ENCODE measurements at regions not wholly inside any gene's neighbourhood (a gene's known extent, or its start where the extent isn't known, plus 50 kb on each side); places are given as distances from the start of the nearest gene placed in this dataset.

DNA sequence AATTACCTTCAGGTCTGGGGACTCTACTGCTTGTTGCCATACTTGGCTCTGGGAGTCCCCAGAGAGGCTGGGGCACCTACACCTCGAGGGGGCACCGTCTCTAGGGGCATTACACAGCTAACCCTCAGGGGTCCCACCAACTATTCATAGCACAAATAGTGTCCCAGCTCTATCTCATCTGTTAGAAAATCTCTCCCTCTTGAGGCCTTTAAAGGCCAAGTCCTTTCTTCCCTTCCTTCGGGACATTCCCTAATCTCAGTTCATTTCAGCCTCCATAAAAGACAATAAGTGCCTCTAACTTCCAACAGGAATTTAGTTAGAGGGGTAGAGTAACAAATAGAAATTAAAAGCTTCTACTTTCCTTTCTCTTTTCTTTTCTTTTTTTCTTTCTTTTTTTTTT is 55.8 kb upstream of the SORBS2 start:
- no peaks in the 10 kb centered on the region for H3K9me2 ChIP-seq (ENCODE audit: low read depth, low read length)
- H3K27me3 ChIP-seq (ENCODE audit: insufficient read depth, low read length), result no peaks in the 10 kb centered on the region
- H3K36me3 ChIP-seq (ENCODE audit: insufficient read depth, low read length), result no peaks in the 10 kb centered on the region
- TF ChIP-seq, protein P1, sequence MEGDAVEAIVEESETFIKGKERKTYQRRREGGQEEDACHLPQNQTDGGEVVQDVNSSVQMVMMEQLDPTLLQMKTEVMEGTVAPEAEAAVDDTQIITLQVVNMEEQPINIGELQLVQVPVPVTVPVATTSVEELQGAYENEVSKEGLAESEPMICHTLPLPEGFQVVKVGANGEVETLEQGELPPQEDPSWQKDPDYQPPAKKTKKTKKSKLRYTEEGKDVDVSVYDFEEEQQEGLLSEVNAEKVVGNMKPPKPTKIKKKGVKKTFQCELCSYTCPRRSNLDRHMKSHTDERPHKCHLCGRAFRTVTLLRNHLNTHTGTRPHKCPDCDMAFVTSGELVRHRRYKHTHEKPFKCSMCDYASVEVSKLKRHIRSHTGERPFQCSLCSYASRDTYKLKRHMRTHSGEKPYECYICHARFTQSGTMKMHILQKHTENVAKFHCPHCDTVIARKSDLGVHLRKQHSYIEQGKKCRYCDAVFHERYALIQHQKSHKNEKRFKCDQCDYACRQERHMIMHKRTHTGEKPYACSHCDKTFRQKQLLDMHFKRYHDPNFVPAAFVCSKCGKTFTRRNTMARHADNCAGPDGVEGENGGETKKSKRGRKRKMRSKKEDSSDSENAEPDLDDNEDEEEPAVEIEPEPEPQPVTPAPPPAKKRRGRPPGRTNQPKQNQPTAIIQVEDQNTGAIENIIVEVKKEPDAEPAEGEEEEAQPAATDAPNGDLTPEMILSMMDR (IDR thresholded peaks at IDR 0.05; ENCODE audit: low read length), result no peak
- no peak overlapping the region for H3K9ac ChIP-seq (ENCODE audit: low read length)
- H3F3A ChIP-seq (ENCODE audit: insufficient read depth, low read length), result no peaks in the 10 kb centered on the region
- no peak overlapping the region for H3K27ac ChIP-seq (ENCODE audit: low read depth, low read length, poor library complexity, severe bottlenecking)
- no peak overlapping the region for H3K4me2 ChIP-seq (ENCODE audit: low read length)
- H3K4me1 ChIP-seq (ENCODE audit: insufficient read depth, low read length, severe bottlenecking), result peaks cover 10% of the 10 kb centered on the region
- no peak overlapping the region for H3K4me3 ChIP-seq (ENCODE audit: low read depth, low read length, poor library complexity, severe bottlenecking)
- no peaks in the 10 kb centered on the region for H3K79me2 ChIP-seq (ENCODE audit: insufficient read depth, low read length)
- H4K20me1 ChIP-seq (ENCODE audit: insufficient read depth, low read length), result no peaks in the 10 kb centered on the region
- no peak overlapping the region for H2AFZ ChIP-seq (ENCODE audit: low read length)
- H3K9me3 ChIP-seq (ENCODE audit: low read length), result no peaks in the 10 kb centered on the region

DNA sequence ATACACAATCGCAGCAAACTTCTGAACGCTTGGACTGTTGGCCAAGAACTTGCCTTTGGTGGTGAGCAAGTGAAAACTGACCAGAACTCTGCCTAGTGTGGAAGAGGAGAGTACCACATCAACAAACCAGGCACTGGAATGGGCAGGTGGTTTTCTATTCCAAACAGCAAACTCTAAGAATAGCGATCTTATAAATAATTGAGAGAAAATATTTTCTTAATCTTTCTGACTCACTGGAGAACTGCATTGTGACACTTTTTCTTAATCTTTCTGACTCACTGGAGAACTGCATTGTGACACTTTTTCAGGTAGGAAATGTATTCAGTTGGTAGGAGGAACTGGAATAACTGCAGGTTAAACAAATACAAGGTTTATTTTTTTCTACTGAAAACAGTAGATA is 57.0 kb upstream of the SORBS2 start:
- Histone ChIP-seq H3K4me3 (ENCODE audit: low read depth, low read length, poor library complexity, severe bottlenecking) (no peak overlapping the region), H4K20me1 (ENCODE audit: insufficient read depth, low read length) (no peaks in the 10 kb centered on the region), H3K4me1 (ENCODE audit: insufficient read depth, low read length, severe bottlenecking) (peaks cover 7% of the 10 kb centered on the region), H3K27me3 (ENCODE audit: insufficient read depth, low read length) (no peaks in the 10 kb centered on the region), H3K9me3 (ENCODE audit: low read length) (no peaks in the 10 kb centered on the region), H3K79me2 (ENCODE audit: insufficient read depth, low read length) (no peaks in the 10 kb centered on the region), H3K4me2 (ENCODE audit: low read length) (no peak overlapping the region), H3K27ac (ENCODE audit: low read depth, low read length, poor library complexity, severe bottlenecking) (no peak overlapping the region), H3K36me3 (ENCODE audit: insufficient read depth, low read length) (no peaks in the 10 kb centered on the region), H3K9me2 (ENCODE audit: low read depth, low read length) (no peaks in the 10 kb centered on the region), H3F3A (ENCODE audit: insufficient read depth, low read length) (no peaks in the 10 kb centered on the region), H3K9ac (ENCODE audit: low read length) (no peak overlapping the region), H2AFZ (ENCODE audit: low read length) (no peak overlapping the region)
- no peak for TF ChIP-seq EZH2 (IDR thresholded peaks at IDR 0.05; ENCODE audit: borderline replicate concordance, low read length)
- TF ChIP-seq, protein P1 (IDR thresholded peaks at IDR 0.05; ENCODE audit: low read length), result no peak

DNA sequence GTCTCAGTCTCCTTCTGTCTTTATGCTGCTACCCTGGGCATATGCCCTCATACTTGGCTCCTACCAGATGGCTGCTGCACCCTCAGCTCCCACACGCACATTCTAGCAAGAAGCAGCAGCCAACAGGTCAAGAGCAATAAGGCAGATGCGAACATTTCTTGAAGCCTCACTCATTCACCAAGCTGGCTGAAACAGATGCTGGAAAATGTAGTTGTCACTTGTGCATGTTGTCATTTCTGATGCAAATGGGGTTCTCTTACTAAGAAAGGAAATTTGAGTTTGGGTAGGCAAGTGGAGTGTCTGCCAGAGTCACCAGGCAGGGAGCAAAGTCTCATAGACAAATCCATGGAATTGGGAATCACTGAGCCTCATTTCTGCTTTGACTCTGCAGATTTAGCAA is 57.4 kb upstream of the SORBS2 start:
- no peak overlapping the region for H3K4me2 ChIP-seq (ENCODE audit: low read length)
- TF ChIP-seq, protein P1 (IDR thresholded peaks at IDR 0.05; ENCODE audit: low read length), result no peak
- no peak for TF ChIP-seq EZH2 (IDR thresholded peaks at IDR 0.05; ENCODE audit: borderline replicate concordance, low read length)
- peaks cover 7% of the 10 kb centered on the region for H3K4me1 ChIP-seq (ENCODE audit: insufficient read depth, low read length, severe bottlenecking)
- no peaks in the 10 kb centered on the region for H3F3A ChIP-seq (ENCODE audit: insufficient read depth, low read length)
- H3K9ac ChIP-seq (ENCODE audit: low read length), result no peak overlapping the region
- H4K20me1 ChIP-seq (ENCODE audit: insufficient read depth, low read length), result no peaks in the 10 kb centered on the region
- H2AFZ ChIP-seq (ENCODE audit: low read length), result no peak overlapping the region
- no peak overlapping the region for H3K27ac ChIP-seq (ENCODE audit: low read depth, low read length, poor library complexity, severe bottlenecking)
- no peaks in the 10 kb centered on the region for H3K79me2 ChIP-seq (ENCODE audit: insufficient read depth, low read length)
- no peaks in the 10 kb centered on the region for H3K36me3 ChIP-seq (ENCODE audit: insufficient read depth, low read length)
- no peaks in the 10 kb centered on the region for H3K27me3 ChIP-seq (ENCODE audit: insufficient read depth, low read length)
- H3K4me3 ChIP-seq (ENCODE audit: low read depth, low read length, poor library complexity, severe bottlenecking), result no peak overlapping the region
- no peaks in the 10 kb centered on the region for H3K9me3 ChIP-seq (ENCODE audit: low read length)
- no peaks in the 10 kb centered on the region for H3K9me2 ChIP-seq (ENCODE audit: low read depth, low read length)

Data from OCI-LY1 (cell line).